Stomach smooth muscle (tissue), 2 donors: ENCODE measurements at regions not wholly inside any gene's neighbourhood (a gene's known extent, or its start where the extent isn't known, plus 50 kb on each side); places are given as distances from the start of the nearest gene placed in this dataset.

Experiments used
- H3K27ac ChIP-seq: one replicate; pipeline ENCODE4 v1.7.0; 2013; ENCODE audit warnings: mild to moderate bottlenecking, low read length, inconsistent platforms
- H3K27me3 ChIP-seq, 2 donors: one replicate each; pipeline ENCODE4 v1.7.0; 2013; ENCODE audit warnings: low read length in 2 of 2; ENCODE audit not compliant: insufficient read depth in 2 of 2, control insufficient read depth in 1 of 2
- H3K36me3 ChIP-seq, 2 donors: one replicate each; pipeline ENCODE4 v1.7.0; 2013; ENCODE audit warnings: low read length in 2 of 2; ENCODE audit not compliant: control insufficient read depth in 2 of 2, insufficient read depth in 2 of 2
- H3K4me1 ChIP-seq: one replicate; pipeline ENCODE4 v1.7.0; 2013; ENCODE audit warnings: low read length; ENCODE audit not compliant: control insufficient read depth, insufficient read depth
- H3K4me3 ChIP-seq, 2 donors: one replicate each; pipeline ENCODE4 v1.7.0; 2013; ENCODE audit warnings: low read length in 2 of 2
- H3K9ac ChIP-seq, 2 donors: one replicate each; pipeline ENCODE4 v1.7.0; 2013; ENCODE audit warnings: low read length in 2 of 2, mild to moderate bottlenecking in 1 of 2
- H3K9me3 ChIP-seq, 2 donors: one replicate each; pipeline ENCODE4 v1.7.0; 2013; ENCODE audit warnings: low read length in 2 of 2; ENCODE audit not compliant: control insufficient read depth in 2 of 2
- donor health status: healthy.
- donor health status: Pancreatic carcinoma.

DNA sequence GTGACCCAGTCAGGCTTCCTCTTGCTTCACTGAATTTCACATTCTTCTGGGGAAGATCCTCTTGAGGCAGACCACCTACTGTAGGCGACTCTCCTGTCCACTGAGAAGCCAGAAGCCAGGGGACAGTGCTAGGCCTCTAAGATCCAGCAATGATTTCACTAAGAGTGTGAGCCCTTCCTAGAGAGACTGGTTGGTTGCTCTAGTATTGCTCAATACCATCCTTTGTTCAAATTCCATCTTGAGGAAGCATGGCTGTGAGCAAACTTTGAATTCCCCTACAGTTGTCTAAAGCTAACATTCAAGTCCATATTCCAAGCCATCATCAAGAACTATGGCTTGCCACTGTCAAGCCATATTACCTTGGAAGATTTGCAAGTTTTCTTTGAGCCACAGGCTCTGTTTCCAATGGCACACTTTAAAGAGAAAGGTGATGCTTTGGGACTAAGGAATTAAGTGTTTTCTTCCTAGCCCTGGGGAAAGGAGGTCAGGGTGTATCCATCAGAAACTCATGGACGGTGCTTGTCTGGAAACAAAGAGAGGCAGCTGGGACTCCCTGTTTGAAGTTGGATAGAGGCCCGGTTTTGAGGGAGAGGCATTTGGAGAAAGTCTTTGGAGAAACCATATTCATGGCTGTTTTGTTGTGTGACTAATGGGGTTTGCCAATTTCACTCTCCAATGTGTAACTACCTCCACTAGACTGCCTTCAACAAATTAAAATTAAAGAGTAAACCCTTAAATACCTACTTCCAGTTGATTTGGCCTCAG is 1217.9 kb downstream of the VRK1 start:
- Histone ChIP-seq H3K4me1 (no peaks in the 10 kb centered on the region), H3K9ac (no peak overlapping the region), H3K4me3 (no peak overlapping the region), H3K9me3 (no peaks in the 10 kb centered on the region), H3K36me3 (no peaks in the 10 kb centered on the region), H3K27ac (no peak overlapping the region), H3K27me3 (no peaks in the 10 kb centered on the region)

DNA sequence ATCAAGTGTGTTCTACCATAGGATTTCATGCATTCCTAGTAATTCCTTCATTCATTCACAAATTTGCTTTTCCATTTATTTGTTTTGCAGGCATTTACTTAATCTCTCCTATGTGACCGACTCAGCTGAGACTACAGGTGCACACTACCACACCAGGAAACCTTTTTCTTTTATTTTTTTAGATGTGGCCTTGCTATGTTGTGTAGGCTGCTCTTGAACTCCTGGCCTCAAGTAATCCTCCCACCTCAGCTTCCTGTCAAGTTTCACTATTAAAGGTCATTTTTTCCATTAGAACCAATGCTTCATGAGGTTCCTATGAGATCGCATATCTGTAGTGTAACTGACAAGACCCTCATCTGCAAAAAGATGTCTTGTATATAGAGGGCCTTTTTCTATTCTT is 1218.7 kb downstream of the VRK1 start:
- Histone ChIP-seq H3K27ac (no peak overlapping the region), H3K4me3 (no peak overlapping the region), H3K9me3 (no peaks in the 10 kb centered on the region), H3K27me3 (no peaks in the 10 kb centered on the region), H3K9ac (no peak overlapping the region), H3K4me1 (no peaks in the 10 kb centered on the region), H3K36me3 (no peaks in the 10 kb centered on the region)

DNA sequence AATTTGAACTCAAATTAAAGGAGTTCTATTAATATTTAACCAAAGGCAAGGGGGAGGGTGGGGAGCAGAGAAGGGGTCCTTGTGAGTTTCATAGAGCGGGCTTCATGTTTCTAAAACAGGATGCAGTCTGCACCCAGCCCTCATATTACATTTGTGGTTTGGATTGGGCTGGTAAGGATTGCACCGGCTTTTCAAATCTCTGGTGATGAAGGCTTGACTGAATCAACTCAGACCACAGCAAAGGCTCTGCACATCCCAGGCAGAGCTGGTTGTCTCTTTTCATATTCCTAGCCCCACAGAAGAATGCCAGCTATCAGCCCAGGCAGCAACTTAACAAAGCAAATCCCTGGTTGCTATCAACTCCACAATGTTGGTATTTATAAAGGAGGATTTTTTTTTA is 1221.4 kb downstream of the VRK1 start:
- H3K36me3 ChIP-seq = no peaks in the 10 kb centered on the region
- H3K27ac ChIP-seq = no peak overlapping the region
- no peaks in the 10 kb centered on the region for H3K9me3 ChIP-seq
- H3K4me1 ChIP-seq = no peaks in the 10 kb centered on the region
- H3K27me3 ChIP-seq = peaks cover 0 to 2% of the 10 kb centered on the region in 2 donors
- no peak overlapping the region for H3K9ac ChIP-seq
- H3K4me3 ChIP-seq = no peak overlapping the region

DNA sequence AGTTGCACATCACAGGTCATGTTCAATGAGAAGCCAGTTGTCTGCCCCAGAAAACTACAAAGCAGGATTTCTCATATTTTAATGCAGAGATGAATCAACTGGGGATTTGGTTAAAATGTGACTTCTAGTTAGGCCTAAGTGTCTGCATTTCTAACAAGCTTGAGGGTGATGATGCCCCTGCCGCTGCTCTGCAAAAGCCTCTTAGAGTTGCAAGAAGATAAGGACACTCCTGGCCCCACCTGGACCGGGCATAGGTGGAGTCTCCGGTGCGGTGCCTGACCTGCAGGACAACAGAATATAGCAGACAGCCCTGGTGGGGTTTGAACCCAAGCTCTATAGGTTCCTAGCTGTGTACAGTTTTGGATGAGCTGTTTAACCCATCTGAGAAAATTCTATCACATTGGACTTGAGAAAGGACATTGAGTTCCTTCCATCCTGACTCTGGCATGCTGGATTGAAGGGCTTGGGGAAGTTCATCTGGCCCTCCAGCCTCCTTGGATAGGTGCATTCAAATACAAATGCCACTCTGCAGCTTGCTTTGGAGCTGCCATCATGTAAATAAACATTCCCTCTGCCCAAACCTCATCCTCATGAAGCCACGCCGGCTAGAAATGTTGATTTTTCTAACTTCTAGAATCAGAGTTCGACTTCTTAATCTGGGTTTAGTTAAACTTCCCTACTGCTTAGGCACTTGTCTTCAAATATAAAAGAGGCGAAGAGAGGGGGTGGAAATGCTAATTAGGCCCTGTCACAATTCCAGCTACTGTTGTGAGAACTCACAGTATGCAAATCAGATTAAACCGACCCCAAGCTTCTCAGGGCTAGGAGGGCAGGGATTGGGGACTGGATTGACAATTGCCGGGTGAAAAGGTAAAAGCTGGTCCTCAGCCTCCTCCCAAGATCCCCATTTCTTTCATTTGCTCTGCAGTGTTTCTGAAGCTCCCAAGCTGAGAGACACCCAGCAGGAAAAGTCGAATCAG is 1225.6 kb downstream of the VRK1 start:
- Histone ChIP-seq H3K27ac (no peak overlapping the region), H3K4me1 (no peaks in the 10 kb centered on the region), H3K4me3 (no peak overlapping the region), H3K27me3 (peaks cover 0 to 5% of the 10 kb centered on the region in 2 donors), H3K9ac (no peak overlapping the region), H3K36me3 (no peaks in the 10 kb centered on the region), H3K9me3 (no peaks in the 10 kb centered on the region)

DNA sequence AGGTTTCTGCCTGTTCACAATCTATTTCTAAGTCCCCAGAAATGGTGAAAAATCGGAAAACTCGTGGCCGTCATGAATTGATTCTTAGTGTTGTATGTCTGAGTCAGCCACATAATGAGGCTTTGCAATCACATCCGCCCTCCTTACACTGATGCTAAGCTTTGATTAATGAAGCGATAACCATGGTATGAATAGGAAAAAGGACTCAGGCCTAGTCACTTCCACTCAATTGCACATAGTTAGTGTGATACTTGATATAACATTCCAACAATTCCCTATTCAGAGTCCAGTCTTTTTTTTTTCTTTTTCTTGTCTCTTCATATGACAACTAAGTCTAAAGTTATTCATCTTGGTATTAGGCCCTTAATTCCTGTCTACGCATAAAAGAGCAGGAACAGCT is 1231.0 kb downstream of the VRK1 start:
- Histone ChIP-seq H3K9me3 (peaks cover 0 to 7% of the 10 kb centered on the region in 2 donors), H3K4me3 (no peak overlapping the region), H3K27ac (no peak overlapping the region), H3K27me3 (peaks cover 0 to 2% of the 10 kb centered on the region in 2 donors), H3K4me1 (no peaks in the 10 kb centered on the region), H3K9ac (no peak overlapping the region), H3K36me3 (no peaks in the 10 kb centered on the region)

DNA sequence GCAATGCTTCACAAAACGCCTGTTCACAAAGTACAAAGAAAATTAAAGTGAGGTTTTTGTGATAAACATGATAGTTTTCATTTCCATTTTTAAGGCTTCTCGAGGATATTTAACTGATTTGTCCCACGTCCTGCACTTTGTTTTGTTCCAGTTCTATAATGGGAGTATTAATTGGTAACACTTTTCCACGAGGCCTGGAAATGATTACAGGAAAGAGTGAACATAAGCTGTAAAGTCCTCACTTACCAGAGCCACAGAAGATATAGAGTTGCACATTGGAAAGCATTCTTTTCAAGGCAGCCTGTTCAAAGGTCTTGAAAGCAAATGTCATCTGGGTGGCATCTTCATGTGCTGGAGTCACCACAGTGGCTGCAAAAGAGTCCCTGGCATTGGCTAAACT is 1236.6 kb downstream of the BCL11B start:
- H3K4me3 ChIP-seq = no peak overlapping the region
- no peaks in the 10 kb centered on the region for H3K36me3 ChIP-seq
- no peaks in the 10 kb centered on the region for H3K27me3 ChIP-seq
- H3K9ac ChIP-seq = no peak overlapping the region
- H3K9me3 ChIP-seq = peaks cover 0 to 4% of the 10 kb centered on the region in 2 donors
- H3K4me1 ChIP-seq = no peaks in the 10 kb centered on the region
- H3K27ac ChIP-seq = no peak overlapping the region

DNA sequence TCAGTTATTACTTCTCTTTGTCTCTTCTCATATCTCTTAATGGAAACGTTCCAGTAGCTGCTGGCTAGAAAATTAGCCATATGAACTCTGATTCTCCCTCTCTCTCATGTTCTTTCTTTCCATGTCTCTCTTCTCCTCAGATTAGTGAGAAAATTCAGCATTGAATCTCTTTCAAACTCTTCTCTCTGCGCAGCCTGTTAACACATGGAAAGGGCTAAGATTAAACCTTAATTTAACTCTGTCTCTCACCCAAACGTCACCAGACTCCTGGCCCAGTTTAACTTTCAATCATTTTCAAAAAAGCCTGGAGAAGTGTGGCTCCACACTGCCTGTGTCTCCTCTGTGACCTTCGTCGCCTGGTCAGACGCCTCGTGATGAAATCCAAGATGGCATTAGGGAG is 1234.2 kb downstream of the BCL11B start:
- H3K4me3 ChIP-seq = no peak overlapping the region
- H3K27me3 ChIP-seq = peaks cover 0 to 3% of the 10 kb centered on the region in 2 donors
- no peak overlapping the region for H3K9ac ChIP-seq
- no peak overlapping the region for H3K27ac ChIP-seq
- H3K4me1 ChIP-seq = no peaks in the 10 kb centered on the region
- H3K36me3 ChIP-seq = no peaks in the 10 kb centered on the region
- H3K9me3 ChIP-seq = no peaks in the 10 kb centered on the region

DNA sequence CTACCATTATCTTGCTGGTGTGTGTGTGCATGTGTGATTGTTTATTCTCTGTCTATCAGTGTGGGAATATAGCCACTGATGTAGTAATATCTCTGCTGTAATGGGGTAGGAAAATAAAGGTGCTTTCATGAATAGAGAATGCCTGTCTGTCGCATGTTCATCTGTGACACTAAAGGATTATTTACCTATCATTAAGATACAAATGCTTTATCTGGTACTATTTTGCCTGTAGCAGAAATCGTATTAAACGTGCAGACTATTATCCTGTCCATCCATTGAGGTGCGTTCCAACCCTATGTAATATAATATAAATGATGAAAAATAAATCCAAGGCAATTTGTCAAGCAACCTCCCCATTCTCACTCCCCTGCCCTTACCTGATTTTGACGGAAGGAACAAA is 1215.1 kb downstream of the BCL11B start:
- no peak overlapping the region for H3K9ac ChIP-seq
- H3K4me1 ChIP-seq = no peaks in the 10 kb centered on the region
- no peaks in the 10 kb centered on the region for H3K36me3 ChIP-seq
- H3K27me3 ChIP-seq = no peaks in the 10 kb centered on the region
- peaks cover 0 to 3% of the 10 kb centered on the region in 2 donors for H3K9me3 ChIP-seq
- H3K27ac ChIP-seq = no peak overlapping the region
- no peak overlapping the region for H3K4me3 ChIP-seq

DNA sequence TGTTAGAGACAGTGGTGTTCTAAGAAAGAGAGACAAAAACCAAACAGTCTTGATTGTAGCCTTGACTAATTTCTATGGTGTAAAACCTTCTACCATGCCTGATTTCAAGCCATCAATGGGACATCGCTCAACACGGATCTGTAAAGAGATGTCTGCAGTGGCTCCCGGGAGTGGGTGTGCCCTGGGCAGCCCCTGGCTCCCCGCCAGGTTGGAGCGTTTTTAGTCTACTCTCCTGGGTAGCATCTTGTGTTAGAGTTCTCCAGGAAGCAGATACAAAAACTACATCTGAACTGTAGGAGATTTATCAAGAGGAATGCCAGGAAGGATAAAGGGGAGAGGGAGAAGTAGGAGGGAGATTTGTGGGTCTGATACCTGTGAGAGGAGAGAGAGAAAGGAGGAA is 1212.9 kb downstream of the BCL11B start:
- Histone ChIP-seq H3K36me3 (no peaks in the 10 kb centered on the region), H3K27me3 (no peaks in the 10 kb centered on the region), H3K4me1 (no peaks in the 10 kb centered on the region), H3K9me3 (peaks cover 0 to 3% of the 10 kb centered on the region in 2 donors), H3K27ac (no peak overlapping the region), H3K4me3 (no peak overlapping the region), H3K9ac (no peak overlapping the region)

DNA sequence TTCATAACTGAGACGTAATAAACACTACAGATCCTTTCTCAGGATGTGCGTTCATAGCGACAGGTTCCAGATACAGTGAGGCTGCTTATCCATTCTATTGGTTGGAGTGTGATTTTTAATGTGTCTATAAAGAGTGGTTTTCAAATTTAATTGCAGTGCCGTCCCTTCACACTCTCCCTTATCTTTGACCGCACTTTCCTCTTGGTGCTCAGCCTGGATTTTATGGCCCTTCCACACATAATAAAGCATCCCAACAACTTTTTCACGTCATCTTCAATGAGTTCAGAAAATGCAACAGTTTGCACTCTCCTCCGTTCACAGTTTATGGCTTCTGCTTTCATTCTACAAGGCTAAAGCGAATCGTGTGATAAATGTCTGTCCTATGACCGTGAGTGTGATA is 1209.9 kb downstream of the BCL11B start:
- no peaks in the 10 kb centered on the region for H3K36me3 ChIP-seq
- H3K27me3 ChIP-seq = no peaks in the 10 kb centered on the region
- no peak overlapping the region for H3K9ac ChIP-seq
- no peak overlapping the region for H3K4me3 ChIP-seq
- H3K9me3 ChIP-seq = peaks cover 0 to 6% of the 10 kb centered on the region in 2 donors
- H3K4me1 ChIP-seq = no peaks in the 10 kb centered on the region
- H3K27ac ChIP-seq = no peak overlapping the region
